ENCODE measurements at regions not wholly inside any gene's neighbourhood (a gene's known extent, or its start where the extent isn't known, plus 50 kb on each side); places are given as distances from the start of the nearest gene placed in this dataset.
"Not testable (repeated sequence)": the region's sequence is repeated elsewhere in the genome, so short reads cannot be mapped to it uniquely, and the experiment has no call there.

DNA sequence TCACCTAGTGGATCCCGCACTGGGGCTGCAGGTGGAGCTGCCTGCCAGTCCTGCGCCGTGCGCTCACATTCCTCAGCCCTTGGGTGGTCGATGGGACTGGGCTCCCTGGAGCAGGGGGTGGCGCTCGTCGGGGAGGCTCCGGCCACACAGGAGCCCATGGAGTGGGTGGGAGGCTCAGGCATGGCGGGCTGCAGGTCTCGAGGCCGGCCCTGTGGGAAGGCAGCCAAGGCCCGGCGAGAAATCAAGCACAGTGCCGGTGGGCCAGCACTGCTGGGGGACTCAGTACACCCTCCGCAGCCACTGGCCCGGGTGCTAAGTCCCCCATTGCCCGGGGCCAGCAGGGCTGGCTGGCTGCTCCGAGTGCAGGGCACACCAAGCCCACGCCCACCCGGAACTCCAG is 1708.6 kb downstream of the OLFM4 start:
- 99% methylated on average over 15 of the region's 21 CpGs; no CpG with 5 or more reads in 1 of the 2 experiments for WGBS, 2 experiments (ENCODE audit: extremely low coverage in 1 of 2, insufficient coverage in 1 of 2, insufficient read length in 1 of 2, insufficient replicate concordance in 2 of 2, low coverage in 1 of 2, low lambda C conversion rate in 2 of 2, missing lambda C conversion rate in 1 of 2)
- H3K79me2 ChIP-seq (ENCODE audit: control insufficient read depth in 1 of 2, insufficient read depth in 2 of 2, low read length in 2 of 2); H2BK5ac ChIP-seq (ENCODE audit: low read depth, low read length); H2AFZ ChIP-seq (ENCODE audit: low read length); H3K23ac ChIP-seq (ENCODE audit: insufficient read length); H3K56ac ChIP-seq (replicated peaks; ENCODE audit: insufficient read length, low read depth, low read length); H3K27me3 ChIP-seq (replicated peaks in 1 of 4; ENCODE audit: control insufficient read depth in 3 of 4, extremely low read depth in 1 of 4, insufficient read depth in 3 of 4, low read length in 3 of 4); H4K8ac ChIP-seq (ENCODE audit: extremely low read depth, insufficient read depth, low read length); H3K18ac ChIP-seq (ENCODE audit: extremely low read depth, low read length); H3K9ac ChIP-seq (replicated peaks in 1 of 4; ENCODE audit: extremely low read depth in 1 of 4, low read depth in 3 of 4, low read length in 3 of 4); H2BK15ac ChIP-seq (ENCODE audit: low read length); DNase-seq (ENCODE audit: low read depth in 1 of 2, low spot score in 2 of 2); H3K23me2 ChIP-seq (ENCODE audit: low read depth, low read length); H3K27ac ChIP-seq (ENCODE audit: low read depth, low read length); H3K14ac ChIP-seq (ENCODE audit: insufficient read length); POLR2A ChIA-PET (ENCODE audit: partially characterized antibody); H3K79me1 ChIP-seq (ENCODE audit: low read depth, low read length); H2BK20ac ChIP-seq (ENCODE audit: low read length); H3K4me3 ChIP-seq (ENCODE audit: extremely low read depth in 1 of 4, insufficient read depth in 2 of 4, low read depth in 3 of 4, low read length in 4 of 4); H3K4me2 ChIP-seq (ENCODE audit: insufficient read depth in 1 of 2, low read depth in 2 of 2, low read length in 2 of 2); H4K91ac ChIP-seq (replicated peaks; ENCODE audit: insufficient read length, low read length); H2AK5ac ChIP-seq (ENCODE audit: low read depth, low read length); H3K4ac ChIP-seq (replicated peaks; ENCODE audit: insufficient read length, low read depth, low read length); FAIRE-seq; H3K36me3 ChIP-seq (ENCODE audit: control insufficient read depth in 2 of 4, insufficient read depth in 4 of 4, low read length in 3 of 4); H2BK12ac ChIP-seq (ENCODE audit: low read depth, low read length); H4K20me1 ChIP-seq (replicated peaks in 1 of 2; ENCODE audit: control insufficient read depth in 1 of 2, insufficient read depth in 2 of 2, low read length in 2 of 2); H3K4me1 ChIP-seq (replicated peaks in 1 of 4; ENCODE audit: control insufficient read depth in 3 of 4, insufficient read depth in 4 of 4, low read length in 3 of 4); H4K5ac ChIP-seq (ENCODE audit: insufficient read length, low read depth, low read length); H2BK120ac ChIP-seq (replicated peaks; ENCODE audit: low read depth, low read length); H3K9me3 ChIP-seq (ENCODE audit: insufficient read depth in 2 of 2, low read depth in 1 of 2, low read length in 1 of 2); CTCF ChIA-PET (ENCODE audit: partially characterized antibody): not testable (repeated sequence)

Measured in H1 (cell line).